ENCODE measurements at regions not wholly inside any gene's neighbourhood (a gene's known extent, or its start where the extent isn't known, plus 50 kb on each side); places are given as distances from the start of the nearest gene placed in this dataset.

- no peak for TF ChIP-seq ZBTB43 (CRISPR knock-in tag; IDR thresholded peaks at IDR 0.05)
- TF ChIP-seq CTCF (IDR thresholded peaks at IDR 0.05), result no peak
- no peak for TF ChIP-seq TEAD4 (CRISPR knock-in tag; IDR thresholded peaks at IDR 0.05)
- TF ChIP-seq USF1 (CRISPR knock-in tag; IDR thresholded peaks at IDR 0.05), result no peak
- TF ChIP-seq USF2 (CRISPR knock-in tag; IDR thresholded peaks at IDR 0.05), result no peak
- TF ChIP-seq ESRRA (CRISPR knock-in tag; IDR thresholded peaks at IDR 0.05; ENCODE audit: borderline replicate concordance), result no peak
- TF ChIP-seq ZNF512 (CRISPR knock-in tag; IDR thresholded peaks at IDR 0.05; ENCODE audit: borderline replicate concordance), result no peak
- TF ChIP-seq PREB (CRISPR knock-in tag; IDR thresholded peaks at IDR 0.05; ENCODE audit: borderline replicate concordance), result no peak
- no peak for TF ChIP-seq ZNF423 (CRISPR knock-in tag; IDR thresholded peaks at IDR 0.05)
- TF ChIP-seq STAT6 (CRISPR knock-in tag; conservative IDR thresholded peaks at IDR 0.05; ENCODE audit: low read depth), result no peak
- TF ChIP-seq CBFB (CRISPR knock-in tag; IDR thresholded peaks at IDR 0.05; ENCODE audit: low read depth), result no peak
These were observed 1096.8 kb upstream of the GYPC start for GRCh38 chr2:125559186-125559585.

All from WTC11 (cell line).